GM18519 (cell line): ENCODE measurements at regions not wholly inside any gene's neighbourhood (a gene's known extent, or its start where the extent isn't known, plus 50 kb on each side); places are given as distances from the start of the nearest gene placed in this dataset.

ENCODE experiments used
- ATAC-seq: cut with Tn5 transposase; IDR thresholded peaks from one replicate; pipeline ENCODE4 v1.9.1; 2021; ENCODE audit warnings: mild to moderate bottlenecking, moderate library complexity; ENCODE audit not compliant: unreplicated experiment, low FRiP score

- no peak for ATAC-seq
These were observed 104.4 kb upstream of the MPDZ start for GRCh38 chr9:13383855-13384254.

GRCh38 chr9:13383216-13383615, 103.7 kb upstream of the MPDZ start:
- ATAC-seq = no peak

- no peak for ATAC-seq
These were observed 103.1 kb upstream of the MPDZ start for GRCh38 chr9:13382595-13382994.

- no peak for ATAC-seq
These were observed 101.4 kb upstream of the MPDZ start for GRCh38 chr9:13380903-13381302.

- ATAC-seq = no peak
These were observed 98.7 kb upstream of the MPDZ start for GRCh38 chr9:13378154-13378553.

GRCh38 chr9:13377171-13377925, 97.9 kb upstream of the MPDZ start:
- ATAC-seq = no peak

GRCh38 chr9:13372510-13372909, 93.0 kb upstream of the MPDZ start:
- ATAC-seq = no peak

- ATAC-seq = no peak
These were observed 89.9 kb upstream of the MPDZ start for GRCh38 chr9:13369431-13369830.

GRCh38 chr9:13367784-13368183, 88.3 kb upstream of the MPDZ start:
- ATAC-seq = no peak

GRCh38 chr9:13364271-13365000, 84.9 kb upstream of the MPDZ start:
- no peak for ATAC-seq

- no peak for ATAC-seq
These were observed 81.6 kb upstream of the MPDZ start for GRCh38 chr9:13361076-13361475.

- ATAC-seq = no peak
These were observed 80.7 kb upstream of the MPDZ start for GRCh38 chr9:13360188-13360587.

- ATAC-seq = no peak
These were observed 78.6 kb upstream of the MPDZ start for GRCh38 chr9:13358128-13358527.

- no peak for ATAC-seq
These were observed 75.2 kb upstream of the MPDZ start for GRCh38 chr9:13354733-13355132.

- no peak for ATAC-seq
These were observed 73.0 kb upstream of the MPDZ start for GRCh38 chr9:13352451-13352979.

- no peak for ATAC-seq
These were observed 72.4 kb upstream of the MPDZ start for GRCh38 chr9:13351778-13352386.

GRCh38 chr9:13332571-13332970, 53.1 kb upstream of the MPDZ start:
- ATAC-seq = no peak

- no peak for ATAC-seq
These were observed 51.8 kb upstream of the MPDZ start for GRCh38 chr9:13331320-13331719.

- ATAC-seq = no peak
These were observed 51.0 kb upstream of the MPDZ start for GRCh38 chr9:13330396-13331004.
